ENCODE measurements at regions not wholly inside any gene's neighbourhood (a gene's known extent, or its start where the extent isn't known, plus 50 kb on each side); places are given as distances from the start of the nearest gene placed in this dataset.

DNA sequence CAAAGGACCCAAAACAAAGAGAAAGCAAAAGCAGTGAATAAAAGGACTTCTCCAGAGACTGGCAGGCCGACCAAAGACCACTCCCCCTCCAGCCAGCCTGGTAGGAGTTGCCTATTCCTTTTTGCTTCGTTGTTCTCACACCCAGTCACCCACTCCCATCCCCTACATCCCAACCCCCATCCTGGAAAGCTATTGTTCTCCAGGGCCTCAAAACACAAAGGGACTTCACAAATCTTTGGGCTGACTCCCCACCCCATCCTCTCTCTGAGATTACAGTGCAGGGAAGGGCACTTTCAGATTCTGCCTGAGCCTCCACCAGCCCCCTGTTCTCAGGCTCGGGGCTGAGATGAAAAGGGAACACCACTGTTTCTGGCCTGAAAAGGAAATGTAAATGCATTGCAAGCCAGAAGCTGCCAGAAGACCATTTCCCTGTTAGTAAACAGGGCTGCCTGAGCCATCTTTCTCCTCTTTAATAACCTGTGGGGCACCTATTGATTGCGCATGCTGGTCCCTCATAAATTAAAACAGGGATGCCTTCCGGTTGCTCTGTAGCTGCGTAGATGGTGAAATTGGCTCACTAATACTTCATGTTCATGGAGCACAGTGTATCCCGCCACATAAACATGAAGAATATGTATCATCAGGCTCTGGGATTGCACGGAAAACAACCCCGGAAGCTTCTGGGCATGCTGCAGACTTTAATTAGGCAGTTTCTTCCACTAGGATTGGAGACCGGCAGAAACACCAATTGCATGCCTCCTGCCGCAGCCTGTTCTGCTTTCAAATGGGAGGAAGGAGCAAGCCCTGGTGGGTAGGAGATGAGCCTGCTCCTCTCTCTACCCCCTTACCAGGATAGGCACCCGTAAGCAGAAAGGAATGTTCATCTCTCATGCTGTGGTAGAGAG lies 130.3 kb upstream of the FUT8 start:
- DNase-seq: no peak

DNA sequence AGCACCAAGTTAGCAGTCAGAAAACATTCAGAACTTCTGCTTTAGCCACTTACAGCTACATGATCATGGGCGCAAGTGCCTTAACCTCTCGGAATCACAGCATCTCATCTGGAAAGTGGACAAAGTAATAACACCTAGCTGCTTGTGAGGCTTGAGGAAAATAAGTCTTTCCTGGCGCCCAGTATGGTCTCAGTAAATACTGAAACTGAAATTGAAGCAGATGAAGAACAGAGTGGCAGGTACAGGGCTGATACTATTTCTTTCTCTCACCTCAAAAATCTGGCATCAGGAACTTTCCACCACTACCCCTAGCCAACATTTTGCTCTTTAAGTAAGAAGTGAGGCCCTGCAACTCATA lies 129.7 kb upstream of the FUT8 start:
- no peak for DNase-seq

DNA sequence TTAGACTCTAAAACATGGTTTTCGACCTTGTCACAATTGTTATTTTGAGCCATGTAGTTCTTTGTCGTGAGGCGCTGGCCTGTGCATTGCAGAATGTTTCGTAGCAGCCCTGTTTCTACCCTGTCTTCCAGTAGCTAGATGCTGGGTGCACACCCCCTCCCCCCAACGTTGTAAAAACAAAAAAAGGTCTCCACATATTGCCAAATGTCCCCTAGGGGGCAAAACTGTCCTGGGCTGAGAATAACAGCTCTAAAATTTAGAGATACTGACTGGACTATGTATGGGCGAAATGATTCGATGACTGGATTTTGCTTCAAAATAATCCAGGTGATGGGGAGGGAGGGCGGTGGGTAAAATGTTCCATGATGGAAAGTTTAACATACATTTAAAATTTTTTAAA lies 126.1 kb upstream of the FUT8 start:
- no peak for DNase-seq

DNA sequence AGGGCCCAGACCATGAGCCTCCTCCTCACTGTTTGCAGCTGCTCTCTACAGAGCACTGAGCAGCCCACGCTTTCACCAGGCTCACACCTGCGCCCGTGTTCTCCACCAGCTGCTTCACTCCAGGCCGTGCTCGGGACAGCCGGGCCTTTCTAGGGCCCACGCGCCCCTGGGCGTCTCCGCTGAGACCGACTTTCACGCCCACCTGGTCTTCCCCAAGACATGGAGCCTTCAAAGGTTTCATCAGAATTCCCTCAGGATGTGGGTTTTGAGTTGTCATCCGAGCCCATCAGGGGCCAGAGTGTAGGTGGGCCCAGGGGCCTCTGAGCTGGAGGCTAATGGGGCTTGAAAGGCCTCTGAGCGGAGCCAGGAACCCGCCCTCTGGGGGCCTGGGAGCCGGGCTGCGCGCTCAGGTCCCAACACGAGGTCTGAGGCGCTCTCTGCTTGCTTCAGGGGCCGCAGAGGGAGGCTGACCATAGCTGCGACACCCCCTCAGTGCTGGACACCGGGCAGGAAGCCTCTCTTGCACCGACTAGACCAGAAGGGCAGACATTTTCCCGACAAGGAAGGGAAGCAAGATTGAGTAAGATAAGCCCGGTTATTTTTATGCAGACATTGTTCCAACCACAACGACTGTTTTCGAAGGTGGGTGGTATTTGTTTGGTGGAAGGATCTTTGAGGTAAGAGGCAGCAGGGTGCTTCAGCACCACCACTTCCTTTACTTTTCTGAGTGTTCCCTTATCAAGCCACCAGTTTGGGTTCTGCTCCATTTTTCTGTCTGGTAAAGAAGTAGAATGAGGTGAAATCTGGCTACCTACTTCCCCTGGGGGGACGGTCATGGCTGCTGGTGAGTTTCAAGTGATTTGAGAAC lies 125.0 kb upstream of the FUT8 start:
- no peak for DNase-seq

DNA sequence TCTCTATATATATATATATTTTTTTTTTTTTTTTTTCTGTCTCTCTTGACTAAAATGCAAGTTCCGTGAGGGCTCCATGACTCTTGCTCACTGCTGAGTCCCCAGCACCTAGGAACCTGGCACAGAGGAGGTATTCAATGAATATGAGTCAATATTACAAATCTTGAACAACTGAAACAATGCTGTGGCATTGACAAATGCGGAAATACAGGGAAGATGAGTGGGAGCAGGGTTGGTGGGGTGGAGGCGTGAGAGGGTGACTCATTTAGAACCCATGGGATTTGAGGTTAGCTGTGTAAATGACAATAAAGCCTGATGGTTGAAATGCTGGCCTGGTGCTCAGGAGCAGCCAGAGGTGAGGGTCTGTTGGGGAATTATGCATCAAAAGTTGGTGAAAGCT lies 121.7 kb upstream of the FUT8 start:
- no peak for DNase-seq

DNA sequence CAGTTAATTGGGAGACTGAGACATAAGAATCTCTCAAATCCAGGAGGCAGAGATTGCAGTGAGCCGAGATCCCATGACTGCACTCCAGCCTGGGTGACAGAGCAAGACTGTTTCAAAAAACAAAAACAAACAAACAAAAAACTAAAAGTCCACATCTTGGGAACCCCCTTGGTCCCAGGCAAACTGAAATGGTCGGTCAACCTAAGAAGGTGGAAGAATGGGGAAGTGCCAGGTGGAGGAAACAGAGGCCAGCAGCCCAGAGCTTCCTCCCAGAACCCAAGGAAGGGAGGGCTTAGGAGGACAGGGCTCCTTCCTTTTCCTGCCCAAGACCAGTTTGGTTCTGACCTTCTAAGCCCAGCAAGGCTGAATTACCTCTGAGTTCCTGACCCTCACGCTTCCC lies 121.0 kb upstream of the FUT8 start:
- no peak for DNase-seq

DNA sequence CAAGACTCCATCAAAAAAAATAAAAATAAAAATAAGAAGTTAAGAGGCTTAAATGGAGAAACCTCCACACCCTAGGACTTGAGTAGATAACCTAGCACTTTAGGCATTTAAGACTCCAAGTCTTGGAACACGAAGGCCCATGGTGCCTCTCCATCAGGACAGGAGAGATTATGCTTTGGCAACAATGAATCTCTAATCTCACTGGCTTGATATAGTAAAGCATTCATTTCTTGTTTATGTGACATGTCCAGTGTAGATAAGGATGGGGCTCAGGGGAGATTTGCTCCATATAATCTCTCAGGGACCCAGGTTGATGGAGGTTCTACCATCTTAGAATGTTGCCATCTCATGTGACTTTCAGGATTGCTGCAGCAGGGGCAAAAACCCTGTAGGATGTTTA lies 117.7 kb upstream of the FUT8 start:
- DNase-seq: no peak

DNA sequence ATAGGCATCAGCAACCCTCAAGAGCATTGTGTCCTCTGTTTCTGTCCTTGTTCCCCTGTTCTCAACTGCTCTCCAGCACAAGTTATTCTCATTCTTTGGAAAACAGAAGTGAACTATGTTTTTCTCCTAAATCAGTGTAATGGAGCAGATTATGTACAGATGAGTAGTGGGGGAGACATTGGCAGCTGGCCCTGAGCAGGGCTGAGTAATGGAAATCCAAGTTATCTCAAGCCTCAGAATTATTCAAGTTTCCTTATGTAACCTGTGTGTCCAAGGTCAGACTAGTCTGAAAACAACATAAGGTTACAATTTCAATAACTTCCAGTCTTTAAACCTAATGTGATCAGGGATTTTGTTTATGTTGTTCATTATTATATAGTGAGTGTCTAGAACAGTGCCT lies 116.1 kb upstream of the FUT8 start:
- DNase-seq: no peak

DNA sequence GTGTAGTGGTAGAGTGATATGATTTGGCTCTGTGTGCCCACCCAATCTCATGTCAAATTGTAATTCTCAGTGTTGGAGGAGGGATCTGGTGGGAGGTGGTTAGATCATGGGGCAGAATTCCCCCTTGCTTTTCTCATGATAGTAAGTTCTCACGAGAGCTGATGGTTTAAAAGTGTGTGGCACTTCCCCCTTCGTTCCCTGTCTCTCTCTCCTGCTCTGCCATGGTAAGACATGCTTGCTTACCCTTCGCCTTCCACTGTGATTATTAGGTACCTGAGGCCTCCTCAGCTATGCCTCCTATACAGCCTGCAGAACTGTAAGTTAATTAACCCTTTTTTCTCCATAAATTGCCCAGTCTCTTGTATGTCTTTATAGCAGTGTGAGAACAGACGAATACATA lies 115.7 kb upstream of the FUT8 start:
- DNase-seq: no peak

DNA sequence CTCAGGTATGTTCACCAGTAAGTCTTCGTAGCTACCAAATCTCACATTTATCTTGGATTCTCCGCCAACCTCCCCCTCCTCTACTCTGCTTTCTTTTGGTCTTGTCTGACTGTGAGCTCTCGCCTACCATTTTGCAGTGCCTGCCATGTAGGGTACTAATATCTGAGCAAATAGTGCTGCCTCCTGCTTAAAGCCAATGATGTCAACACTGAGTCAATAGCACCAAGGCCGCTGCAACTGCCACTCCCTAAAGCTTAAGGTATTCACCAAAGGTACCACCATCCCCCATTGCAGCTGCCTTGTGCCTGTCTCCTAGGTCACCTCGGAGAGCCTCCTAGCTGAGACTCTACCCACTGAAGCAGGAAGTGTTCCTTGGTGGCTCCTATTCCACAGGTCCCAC lies 114.8 kb upstream of the FUT8 start:
- no peak for DNase-seq

DNA sequence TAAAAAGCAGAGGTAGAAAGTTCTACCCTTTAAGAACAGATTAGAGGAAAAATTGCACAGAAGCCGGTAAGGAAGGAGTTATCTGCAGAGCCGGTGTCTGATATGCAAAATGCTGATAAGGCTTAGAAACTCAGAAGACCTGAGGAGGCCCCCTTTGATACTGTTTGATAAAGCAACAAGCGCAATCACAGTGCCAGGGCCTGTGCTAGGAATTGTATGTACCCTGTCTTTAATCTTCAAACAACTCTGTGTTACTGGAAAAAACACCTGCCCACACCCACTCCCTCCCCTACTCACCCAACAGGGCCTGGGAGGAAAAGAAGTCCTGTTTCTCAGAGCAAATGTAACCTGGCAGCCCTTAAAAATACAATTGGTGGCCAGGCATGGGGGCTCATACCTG lies 112.7 kb upstream of the FUT8 start:
- DNase-seq: no peak

DNA sequence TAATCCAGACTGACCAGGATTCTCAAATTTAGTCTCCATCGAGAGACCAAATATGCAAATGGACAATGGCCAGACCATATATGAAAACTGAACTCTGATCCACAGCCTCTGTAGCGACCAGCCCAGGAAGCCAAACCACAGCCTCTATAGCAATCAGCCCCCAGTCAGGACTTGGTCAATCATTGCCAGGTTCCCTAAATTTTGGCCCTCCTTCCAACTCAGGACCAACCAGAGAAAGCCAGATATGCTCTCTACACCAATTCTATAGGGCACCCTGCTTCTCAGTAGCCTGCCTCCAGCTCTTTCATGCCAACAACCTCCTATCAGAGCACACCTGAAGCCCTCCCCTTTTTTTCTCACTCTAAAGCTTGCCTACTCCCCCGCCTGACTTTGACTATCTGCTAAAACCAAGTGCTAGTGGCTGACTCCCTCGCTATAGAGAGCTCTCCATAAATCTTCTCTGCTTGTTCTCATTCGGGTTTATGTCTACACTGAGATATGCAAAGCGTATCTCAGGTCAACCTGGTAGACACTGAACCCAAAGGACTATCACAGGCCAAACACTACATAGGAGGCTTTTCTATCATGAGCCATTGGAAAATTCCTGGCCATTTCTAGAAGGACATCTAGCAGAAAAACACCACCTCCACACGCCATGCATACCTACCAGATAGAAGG lies 110.5 kb upstream of the FUT8 start:
- DNase-seq: no peak

DNA sequence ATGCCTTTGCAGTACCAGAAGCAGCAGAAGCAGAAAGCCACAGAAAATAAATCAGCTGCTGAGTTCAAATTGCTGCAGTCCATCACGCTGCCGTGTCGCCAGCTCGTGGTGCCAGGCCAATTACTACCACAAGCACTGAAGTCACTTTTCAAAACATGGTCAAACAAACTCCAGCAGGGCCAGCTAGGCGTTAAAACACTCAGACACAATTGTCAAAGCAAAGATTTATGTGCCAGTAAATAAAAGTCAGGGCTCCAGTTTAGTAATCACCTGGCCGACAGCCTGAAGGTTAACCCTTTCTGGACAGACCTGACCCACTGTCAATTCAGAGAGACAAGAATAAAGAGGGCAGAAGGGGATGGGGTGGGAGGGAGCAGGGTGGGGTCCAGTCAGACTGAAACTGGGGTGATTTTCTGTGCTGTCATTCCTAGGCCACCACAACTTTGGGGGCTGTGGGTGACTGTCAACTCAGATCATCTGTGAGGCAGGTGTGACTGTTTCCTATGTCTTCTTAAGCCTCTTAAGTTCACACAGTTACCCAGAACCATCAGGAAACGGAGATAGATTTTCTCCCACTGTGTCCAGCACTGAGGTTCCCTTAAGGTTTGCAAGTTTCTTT lies 109.8 kb upstream of the FUT8 start:
- no peak for DNase-seq

DNA sequence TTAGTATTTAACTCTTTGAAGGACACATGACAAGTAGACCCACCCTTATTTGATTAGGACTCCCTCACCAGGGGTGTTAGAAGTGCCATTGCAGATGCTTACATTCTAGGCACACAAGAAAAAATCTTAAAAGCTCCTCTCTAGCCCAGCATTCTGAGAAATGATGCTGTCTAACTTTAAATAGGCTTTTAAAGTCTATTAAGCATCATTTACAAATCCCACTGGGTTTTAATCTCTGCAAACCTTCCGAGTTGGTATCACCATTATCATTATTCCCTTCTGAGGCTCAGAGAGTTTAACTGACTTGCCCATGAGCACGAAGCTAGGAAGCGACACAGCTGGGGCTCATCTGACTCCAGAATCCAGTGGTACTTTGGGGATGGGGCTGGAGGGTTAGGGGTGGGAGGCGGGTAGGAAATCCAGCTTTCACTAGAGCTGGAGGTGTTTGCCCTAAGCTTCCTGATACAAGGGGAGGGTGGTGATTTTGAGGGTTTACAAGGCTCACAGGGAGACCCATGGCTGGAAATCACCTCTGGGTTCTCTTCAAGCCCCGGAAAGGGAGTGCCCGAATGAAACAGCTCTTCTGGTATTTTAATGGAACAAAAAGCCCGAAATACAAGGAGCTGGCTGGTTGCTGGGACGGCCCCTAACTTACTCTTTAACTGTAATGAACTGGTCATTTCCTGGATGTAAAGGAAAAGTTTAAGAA lies 109.2 kb upstream of the FUT8 start:
- no peak for DNase-seq

DNA sequence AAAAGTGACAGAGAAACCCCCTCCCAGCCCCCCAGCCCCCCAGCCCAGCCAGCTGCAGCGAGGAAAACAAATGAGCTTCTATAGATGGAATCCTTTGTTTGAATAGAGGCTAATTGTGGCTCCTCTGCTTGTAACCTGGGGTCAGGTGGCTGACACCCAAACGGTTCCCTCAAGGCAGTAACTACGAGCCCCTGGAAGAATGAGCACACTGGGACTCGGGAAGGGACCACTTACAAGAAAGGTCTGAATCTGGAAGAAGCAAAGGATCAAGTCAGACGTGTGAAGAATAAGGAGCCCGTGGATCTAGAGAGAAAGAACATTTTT lies 108.7 kb upstream of the FUT8 start:
- no peak for DNase-seq

DNA sequence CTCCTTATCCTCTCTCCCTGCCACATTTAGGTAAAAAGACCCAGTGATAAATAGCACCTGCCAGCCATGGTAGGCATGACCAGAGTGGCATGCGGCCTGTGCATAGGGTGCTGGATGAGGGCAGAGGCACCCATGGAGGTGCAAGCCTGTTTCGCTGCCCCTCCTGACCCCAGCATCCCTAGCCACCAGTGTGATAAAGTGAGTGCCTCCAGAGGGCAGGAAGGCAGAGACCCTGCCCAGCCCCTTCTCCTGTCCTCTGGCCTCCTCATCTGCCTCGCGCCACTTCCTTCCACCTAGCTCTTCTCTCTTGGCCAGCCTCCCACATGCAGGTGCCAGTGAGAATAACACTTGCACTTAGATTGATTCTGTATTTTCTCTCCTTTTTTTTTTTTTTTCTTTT lies 108.3 kb upstream of the FUT8 start:
- no peak for DNase-seq

DNA sequence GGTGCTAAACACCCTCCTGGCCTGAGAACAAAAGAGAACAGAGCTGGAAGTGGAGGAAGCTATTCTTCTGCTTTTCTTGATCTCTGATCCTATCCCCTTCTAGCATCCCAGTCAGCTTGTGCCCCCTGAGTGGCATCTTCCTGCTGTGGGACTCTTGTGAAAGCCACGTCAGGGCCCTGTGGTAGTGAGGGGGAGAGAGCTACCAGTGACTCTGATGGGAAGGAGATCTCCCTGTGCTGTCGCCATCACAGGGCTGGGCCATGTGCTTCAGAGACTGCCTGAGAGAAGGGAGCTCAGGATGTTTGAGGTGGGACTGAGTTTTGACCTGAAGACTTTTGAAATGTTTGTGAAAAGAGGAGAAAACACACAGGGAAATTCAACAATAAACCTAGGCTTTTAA lies 107.6 kb upstream of the FUT8 start:
- DNase-seq: no peak

DNA sequence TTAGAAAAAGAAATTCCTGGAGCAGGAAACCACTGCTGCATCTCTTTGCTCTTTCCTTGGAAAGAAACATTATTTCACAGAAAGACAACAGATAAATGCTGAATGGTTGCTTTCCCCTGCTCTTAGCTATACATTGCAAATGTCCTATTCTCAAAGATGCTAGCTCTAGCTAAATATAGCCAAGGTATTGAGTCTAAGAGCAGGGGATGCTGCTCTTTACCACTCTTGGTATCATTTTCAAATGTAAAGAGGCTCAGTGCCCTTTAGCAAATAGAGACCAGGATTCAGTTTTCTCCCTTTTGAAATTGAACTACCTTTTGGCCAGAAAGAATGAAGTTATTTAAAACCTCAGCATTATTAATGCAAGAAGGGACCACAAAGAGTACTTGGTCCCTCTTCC lies 104.0 kb upstream of the FUT8 start:
- no peak for DNase-seq

DNA sequence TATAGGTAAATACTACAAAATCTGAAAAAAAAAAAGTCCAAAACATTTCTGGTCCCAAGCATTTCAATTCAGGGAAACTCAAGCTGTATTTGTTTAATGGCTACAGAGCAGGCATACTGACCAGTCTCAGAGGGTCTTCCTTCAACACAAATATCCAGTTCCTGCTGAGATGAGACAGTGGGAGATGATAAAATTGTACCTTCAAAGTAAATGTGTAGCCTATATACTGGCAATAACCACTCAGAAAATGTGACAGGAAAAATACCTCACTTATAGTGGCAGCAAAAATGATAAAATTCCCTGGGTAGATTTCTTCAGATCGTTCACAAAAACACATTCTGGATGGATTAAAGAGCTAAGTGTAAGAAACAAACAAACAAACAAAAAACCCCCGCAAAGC lies 102.0 kb upstream of the FUT8 start:
- no peak for DNase-seq

DNA sequence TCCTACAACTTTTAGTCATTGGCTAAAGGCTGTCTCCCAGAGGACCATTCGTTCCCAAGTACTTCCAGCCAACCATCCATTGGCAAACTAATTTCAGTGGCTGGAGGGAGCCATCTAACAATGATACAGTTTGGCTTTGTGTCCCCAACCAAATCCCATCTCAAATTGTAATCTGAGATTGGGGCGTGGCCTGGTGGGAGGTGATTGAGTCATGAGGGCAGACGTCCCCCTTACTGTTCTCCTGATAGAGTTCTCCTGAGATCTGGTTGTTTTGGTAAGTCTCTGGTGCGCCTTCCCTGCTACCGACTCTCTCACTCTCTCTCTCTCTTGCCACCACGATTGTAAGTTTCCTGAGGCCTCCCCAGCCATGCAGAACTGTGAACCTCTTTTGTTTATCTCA lies 99.7 kb upstream of the FUT8 start:
- DNase-seq: no peak

DNA sequence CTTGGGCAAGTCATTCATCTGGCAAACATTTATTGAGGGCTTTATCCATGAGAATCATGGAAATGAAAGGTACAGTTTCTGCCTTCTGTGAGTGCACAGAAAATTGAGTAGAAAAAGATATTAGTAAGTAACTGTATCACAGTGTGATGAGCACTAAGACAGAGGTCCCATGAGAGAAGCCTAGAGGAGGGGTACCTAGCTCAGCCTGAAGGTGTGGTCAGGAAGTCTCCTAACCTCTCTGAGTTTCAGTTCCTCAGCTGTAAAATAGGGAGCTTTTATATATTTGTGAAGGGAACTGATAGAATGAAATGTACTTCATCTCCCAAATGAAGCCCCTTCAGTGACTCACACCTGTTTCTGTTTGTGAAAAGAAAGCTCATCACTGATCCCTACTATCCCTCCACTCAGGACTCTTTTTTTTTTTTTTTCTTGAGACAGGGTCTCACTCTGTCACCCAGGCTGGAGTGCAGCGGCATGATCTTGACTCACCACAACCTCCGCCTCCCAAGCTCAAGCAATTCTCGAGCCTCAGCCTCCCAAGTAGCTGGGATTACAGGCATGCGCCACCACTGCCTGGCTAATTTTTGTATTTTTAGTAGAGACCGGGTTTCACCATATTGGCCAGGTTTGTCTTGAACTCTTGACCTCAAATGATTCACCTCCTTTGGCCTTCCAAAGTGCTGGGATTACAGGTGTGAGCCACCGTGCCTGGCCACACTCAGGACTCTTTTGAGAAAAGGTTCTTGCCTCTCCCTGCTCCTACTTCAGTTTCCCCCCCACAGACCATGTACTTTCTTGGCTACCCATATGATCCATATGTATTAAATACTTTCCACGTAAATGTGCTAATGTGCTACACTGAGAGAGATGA lies 93.7 kb upstream of the FUT8 start:
- no peak for DNase-seq

Data from muscle of arm (tissue), 1 donor.